CD14-positive monocyte (primary cell): ENCODE measurements at regions not wholly inside any gene's neighbourhood (a gene's known extent, or its start where the extent isn't known, plus 50 kb on each side); places are given as distances from the start of the nearest gene placed in this dataset.

Experiments used
- DNase-seq, 3 donors: peaks; one replicate each; pipeline ENCODE4 v3.0.0-alpha.2; 2011 to 2022
- H2AFZ ChIP-seq: 2 replicates; pipeline ENCODE4 v1.6.0; 2012; ENCODE audit warnings: mild to moderate bottlenecking, low read depth, low read length, inconsistent platforms; ENCODE audit not compliant: insufficient read depth, poor library complexity, severe bottlenecking
- H3K27ac ChIP-seq, 2 donors: 1 replicate in 1 of 2; 2 replicates in 1 of 2; pipeline ENCODE4 v1.5.1; 2012 to 2013; ENCODE audit warnings: low read length in 2 of 2, control low read depth in 1 of 2, inconsistent platforms in 1 of 2, low read depth in 1 of 2, mild to moderate bottlenecking in 1 of 2
- H3K27me3 ChIP-seq, 2 donors: one replicate each; pipeline versions ENCODE4 v1.6.0 to v1.6.1; 2011 to 2013; ENCODE audit warnings: low read length in 2 of 2; ENCODE audit not compliant: control insufficient read depth in 2 of 2, insufficient read depth in 2 of 2
- H3K36me3 ChIP-seq, 2 donors: replicated peaks in 1 of 2; 1 replicate in 1 of 2; 2 replicates in 1 of 2; pipeline versions ENCODE4 v1.5.1 to v1.6.1; 2012 to 2013; ENCODE audit warnings: low read length in 2 of 2, control low read depth in 1 of 2, inconsistent platforms in 1 of 2, mild to moderate bottlenecking in 1 of 2; ENCODE audit not compliant: insufficient read depth in 2 of 2, control insufficient read depth in 1 of 2
- H3K4me1 ChIP-seq, 2 donors: 1 replicate in 1 of 2; 2 replicates in 1 of 2; pipeline versions ENCODE4 v1.5.1 to v1.6.1; 2012 to 2013; ENCODE audit warnings: low read length in 2 of 2, control low read depth in 1 of 2, inconsistent platforms in 1 of 2, mild to moderate bottlenecking in 1 of 2, moderate library complexity in 1 of 2; ENCODE audit not compliant: insufficient read depth in 2 of 2, control insufficient read depth in 1 of 2
- H3K4me2 ChIP-seq: replicated peaks from 2 replicates; pipeline ENCODE3; 2012; ENCODE audit warnings: low read length, moderate library complexity, mild to moderate bottlenecking; ENCODE audit not compliant: poor library complexity, severe bottlenecking; ENCODE audit errors: extremely low read depth
- H3K4me3 ChIP-seq, 3 experiments: fragments of 200-600 bp in 1 of 3; sonication (generic) in 1 of 3; replicated peaks in 1 of 3; 1 replicate in 2 of 3; 2 replicates in 1 of 3; pipeline ENCODE4 v1.5.1; 2011 to 2013; ENCODE audit warnings: low read length in 3 of 3, mild to moderate bottlenecking in 3 of 3, control low read depth in 2 of 3, low read depth in 2 of 3, inconsistent platforms in 1 of 3, moderate library complexity in 1 of 3
- H3K79me2 ChIP-seq: 2 replicates; pipeline ENCODE4 v1.6.0; 2012; ENCODE audit warnings: mild to moderate bottlenecking, control low read depth, inconsistent platforms, low read length, moderate library complexity; ENCODE audit not compliant: insufficient read depth
- H3K9ac ChIP-seq: 2 replicates; pipeline ENCODE4 v1.6.0; 2017; ENCODE audit warnings: low read length, mild to moderate bottlenecking; ENCODE audit not compliant: insufficient read depth, poor library complexity, severe bottlenecking
- H3K9me3 ChIP-seq, 2 donors: replicated peaks in 1 of 2; 1 replicate in 1 of 2; 2 replicates in 1 of 2; pipeline versions ENCODE4 v1.5.1 to v1.6.1; 2012 to 2013; ENCODE audit warnings: low read length in 2 of 2, control low read depth in 1 of 2; ENCODE audit not compliant: control insufficient read depth in 1 of 2, insufficient read depth in 1 of 2
- H4K20me1 ChIP-seq: 2 replicates; pipeline ENCODE4 v1.6.0; 2012; ENCODE audit warnings: mild to moderate bottlenecking, low read length, control low read depth, moderate library complexity; ENCODE audit not compliant: insufficient read depth
- H3K27ac Mint-ChIP-seq, 7 donors: one replicate each; pipeline ENCODE4 v1.8.0; 2020; ENCODE audit warnings: mild to moderate bottlenecking in 7 of 7, mixed read lengths in 7 of 7, moderate library complexity in 6 of 7, inconsistent platforms in 2 of 7
- H3K27me3 Mint-ChIP-seq, 3 donors: one replicate each; pipeline ENCODE4 v1.8.0; 2021 to 2022; ENCODE audit warnings: low read depth in 3 of 3, mild to moderate bottlenecking in 3 of 3, mixed read lengths in 3 of 3, moderate library complexity in 3 of 3, inconsistent platforms in 1 of 3
- H3K36me3 Mint-ChIP-seq, 2 donors: one replicate each; pipeline ENCODE4 v1.8.0; 2020; ENCODE audit warnings: mixed read lengths in 2 of 2, inconsistent platforms in 1 of 2, mild to moderate bottlenecking in 1 of 2
- H3K4me1 Mint-ChIP-seq: one replicate; pipeline ENCODE4 v1.8.0; 2020; ENCODE audit warnings: mild to moderate bottlenecking, mixed read lengths
- H3K4me3 Mint-ChIP-seq, 2 donors: one replicate each; pipeline ENCODE4 v1.8.0; 2020; ENCODE audit warnings: mild to moderate bottlenecking in 2 of 2, mixed read lengths in 2 of 2, moderate library complexity in 1 of 2
- H3K9me3 Mint-ChIP-seq, 7 donors: one replicate each; pipeline ENCODE4 v1.8.0; 2020 to 2022; ENCODE audit warnings: mixed read lengths in 7 of 7, mild to moderate bottlenecking in 6 of 7, moderate library complexity in 6 of 7, inconsistent platforms in 2 of 7
- WGBS: methylation state at CpG from one replicate; pipeline ENCODE4 v1.1.5; 2013; ENCODE audit warnings: missing lambda C conversion rate; ENCODE audit not compliant: insufficient coverage; 5-methylcytosine and 5-hydroxymethylcytosine counted together
- intact Hi-C, 2 donors: fragments of 100-400 bp; cut with micrococcal nuclease; formaldehyde crosslinking; loops; one replicate each; pipeline versions ENCODE4 v1.15.0 to v1.15.1; 2023
- TF ChIP-seq, protein P1 (sequence below): fragments of 200-600 bp; IDR thresholded peaks from one replicate; pipeline ENCODE4 v1.8.0; 2022; ENCODE audit warnings: antibody characterized with exemption, mild to moderate bottlenecking

DNA sequence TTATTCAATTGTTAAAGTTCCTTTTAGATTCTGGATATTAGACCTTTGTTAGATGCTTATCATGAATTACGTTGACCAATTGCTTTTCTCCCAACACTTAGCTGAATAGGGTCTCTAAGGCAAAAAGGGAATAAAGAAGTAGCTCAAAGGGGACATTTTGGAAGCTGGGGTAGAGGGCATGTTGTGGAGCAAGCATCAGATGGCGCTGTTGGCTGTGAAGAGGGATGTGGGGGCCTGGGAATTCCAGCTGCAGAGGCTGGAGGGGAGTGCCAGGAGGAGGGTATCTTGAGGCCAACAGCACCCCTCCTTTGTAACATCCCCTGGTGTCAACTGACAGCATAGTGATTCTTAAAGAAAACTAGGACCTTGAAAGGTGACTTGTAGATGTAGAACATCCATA is 198.2 kb downstream of the ADCYAP1 start:
- no peak overlapping the region for H3K4me3 ChIP-seq
- no peak overlapping the region for H2AFZ ChIP-seq
- no peak overlapping the region for H3K27ac ChIP-seq
- H3K4me2 ChIP-seq, result no peak overlapping the region
- no peak for DNase-seq
- H3K4me1 Mint-ChIP-seq, result no peaks in the 10 kb centered on the region
- H3K9ac ChIP-seq, result no peak overlapping the region
- no peak overlapping the region for H3K27ac Mint-ChIP-seq
- H3K27me3 Mint-ChIP-seq, result peaks cover 0 to 2% (median 0%) of the 10 kb centered on the region in 3 donors
- no CpG with 5 or more reads among the region's 2 CpGs for whole genome bisulfite sequencing
- peaks cover under 1 to 8% (median 6%) of the 10 kb centered on the region in 7 donors for H3K9me3 Mint-ChIP-seq
- intact Hi-C loops, result loop anchor here in 1 of 2 donors (10.0 kb wide), 1 partner anchor 58 kb away; no protein-coding TSS in a partner anchor
- TF ChIP-seq, protein P1, sequence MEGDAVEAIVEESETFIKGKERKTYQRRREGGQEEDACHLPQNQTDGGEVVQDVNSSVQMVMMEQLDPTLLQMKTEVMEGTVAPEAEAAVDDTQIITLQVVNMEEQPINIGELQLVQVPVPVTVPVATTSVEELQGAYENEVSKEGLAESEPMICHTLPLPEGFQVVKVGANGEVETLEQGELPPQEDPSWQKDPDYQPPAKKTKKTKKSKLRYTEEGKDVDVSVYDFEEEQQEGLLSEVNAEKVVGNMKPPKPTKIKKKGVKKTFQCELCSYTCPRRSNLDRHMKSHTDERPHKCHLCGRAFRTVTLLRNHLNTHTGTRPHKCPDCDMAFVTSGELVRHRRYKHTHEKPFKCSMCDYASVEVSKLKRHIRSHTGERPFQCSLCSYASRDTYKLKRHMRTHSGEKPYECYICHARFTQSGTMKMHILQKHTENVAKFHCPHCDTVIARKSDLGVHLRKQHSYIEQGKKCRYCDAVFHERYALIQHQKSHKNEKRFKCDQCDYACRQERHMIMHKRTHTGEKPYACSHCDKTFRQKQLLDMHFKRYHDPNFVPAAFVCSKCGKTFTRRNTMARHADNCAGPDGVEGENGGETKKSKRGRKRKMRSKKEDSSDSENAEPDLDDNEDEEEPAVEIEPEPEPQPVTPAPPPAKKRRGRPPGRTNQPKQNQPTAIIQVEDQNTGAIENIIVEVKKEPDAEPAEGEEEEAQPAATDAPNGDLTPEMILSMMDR, result no peak
- H3K36me3 ChIP-seq, result no peaks in the 10 kb centered on the region
- no peaks in the 10 kb centered on the region for H4K20me1 ChIP-seq
- peaks cover 0 to 10% of the 10 kb centered on the region in 2 donors for H3K9me3 ChIP-seq
- H3K27me3 ChIP-seq, result no peaks in the 10 kb centered on the region
- H3K36me3 Mint-ChIP-seq, result no peaks in the 10 kb centered on the region
- no peak overlapping the region for H3K4me3 Mint-ChIP-seq
- H3K79me2 ChIP-seq, result no peaks in the 10 kb centered on the region
- H3K4me1 ChIP-seq, result no peaks in the 10 kb centered on the region

GRCh38 chr18:1103537-1103936 is 198.9 kb downstream of the ADCYAP1 start:
- Mint-ChIP-seq H3K4me1 (no peaks in the 10 kb centered on the region), H3K4me3 (no peak overlapping the region), H3K27me3 (peaks cover 0 to 2% (median 0%) of the 10 kb centered on the region in 3 donors), H3K36me3 (no peaks in the 10 kb centered on the region), H3K9me3 (peaks cover 0 to 8% (median 6%) of the 10 kb centered on the region in 7 donors), H3K27ac (no peak overlapping the region)
- Histone ChIP-seq H3K36me3 (no peaks in the 10 kb centered on the region), H3K9ac (no peak overlapping the region), H3K79me2 (no peaks in the 10 kb centered on the region), H3K27me3 (no peaks in the 10 kb centered on the region), H3K4me2 (no peak overlapping the region), H4K20me1 (no peaks in the 10 kb centered on the region), H3K4me3 (no peak overlapping the region), H3K27ac (no peak overlapping the region), H3K4me1 (no peaks in the 10 kb centered on the region), H3K9me3 (peaks cover 0 to 3% of the 10 kb centered on the region in 2 donors), H2AFZ (no peak overlapping the region)
- DNase-seq, result no peak
- no CpG with 5 or more reads among the region's 2 CpGs for WGBS
- intact Hi-C loops, result loop anchor here in 1 of 2 donors (10.0 kb wide), 1 partner anchor 59 kb away; no protein-coding TSS in a partner anchor
- TF ChIP-seq, protein P1, result no peak
